ENCODE measurements at regions not wholly inside any gene's neighbourhood (a gene's known extent, or its start where the extent isn't known, plus 50 kb on each side); places are given as distances from the start of the nearest gene placed in this dataset.
A peak's percentile ranks its signal among the peaks of the same experiment; 100 is the strongest.

- DNase-seq (ENCODE audit: low spot score), result peak; percentile 22
These were observed 110.9 kb upstream of the LPAR1 start for GRCh38 chr9:111149018-111149759.

DNA sequence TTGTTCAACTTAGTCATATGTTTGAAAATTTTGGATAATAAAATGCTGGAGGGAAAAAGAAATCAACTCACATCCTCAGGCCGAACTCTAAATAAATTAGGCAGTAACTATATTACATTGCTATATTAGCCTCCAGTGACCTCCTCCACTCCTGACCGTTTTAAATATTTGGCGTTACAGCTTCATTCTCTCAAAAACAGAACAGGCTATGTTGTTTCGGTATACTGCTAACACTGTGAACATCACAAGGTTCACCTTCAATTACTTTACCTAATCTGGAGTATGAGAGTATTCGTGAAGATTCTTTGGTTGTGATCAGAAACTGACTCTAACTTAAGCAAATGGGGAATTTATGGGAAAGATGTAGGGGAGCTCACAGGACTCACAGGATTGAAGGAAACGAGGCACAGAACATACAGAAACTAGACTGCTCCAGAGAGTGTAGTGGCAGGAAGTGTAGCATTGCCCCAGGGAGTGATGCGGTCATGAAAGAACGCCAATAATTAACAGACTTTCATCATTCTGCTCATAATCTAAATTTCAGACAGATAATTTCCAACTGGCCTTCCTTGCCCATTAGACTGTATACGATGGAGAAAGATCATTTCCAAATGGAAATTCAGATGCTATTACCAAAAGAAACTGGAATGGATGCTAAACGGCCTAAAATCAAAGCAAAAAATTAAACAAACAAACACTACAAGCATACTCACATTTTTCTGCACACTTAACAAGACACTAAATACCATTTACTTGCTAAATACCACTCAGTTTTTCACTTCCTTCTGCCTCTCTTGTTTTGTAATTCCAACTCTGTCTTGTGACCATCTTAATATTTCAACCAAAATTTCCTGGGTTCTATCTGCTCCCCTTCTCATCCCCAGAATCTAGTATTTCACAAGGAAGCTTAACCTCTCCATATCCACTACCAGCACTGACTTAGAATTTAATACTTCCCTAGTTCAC is 110.1 kb upstream of the LPAR1 start:
- DNase-seq (ENCODE audit: low spot score), result no peak

DNA sequence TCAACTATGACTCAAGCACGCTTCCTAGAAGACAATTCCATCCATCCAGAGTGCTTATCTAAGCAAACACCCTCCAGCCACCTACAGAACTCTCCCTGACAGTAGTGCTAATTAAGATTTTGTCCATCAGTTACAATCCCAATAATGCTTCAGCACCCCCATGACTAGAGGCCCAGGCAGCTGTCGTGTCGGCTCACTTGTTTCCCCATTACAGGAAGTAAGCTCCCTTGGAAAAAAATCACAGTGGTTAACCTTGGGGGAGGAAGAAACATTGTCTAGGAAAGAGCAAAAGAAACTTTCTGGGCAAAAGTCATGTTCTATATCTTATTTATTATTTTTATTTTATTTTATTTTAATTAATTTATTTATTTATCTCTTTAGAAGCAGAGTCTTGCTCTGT is 108.8 kb upstream of the LPAR1 start:
- DNase-seq (ENCODE audit: low spot score), result no peak

DNA sequence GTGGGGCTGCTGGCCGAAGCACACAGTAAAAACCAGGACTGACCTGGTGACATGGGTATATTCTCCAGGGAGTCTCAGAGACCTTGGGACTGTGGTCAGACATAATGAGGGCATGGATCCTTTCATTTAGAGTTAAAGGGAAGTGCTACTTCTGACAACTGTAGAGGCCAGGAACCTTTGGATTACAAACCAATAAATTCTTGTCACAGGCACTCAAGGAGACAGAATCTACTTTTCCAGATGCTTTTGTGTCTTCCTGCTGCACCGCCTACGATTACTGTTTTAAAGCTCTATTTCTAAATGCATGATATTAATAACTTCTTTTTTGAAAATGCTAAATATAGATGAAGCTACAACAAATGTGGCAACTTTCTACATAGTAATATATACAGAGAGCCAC is 106.5 kb upstream of the LPAR1 start:
- no peak for DNase-seq (ENCODE audit: low spot score)

GRCh38 chr9:111136180-111136579 is 97.9 kb upstream of the LPAR1 start:
- DNase-seq (ENCODE audit: low spot score), result no peak

DNA sequence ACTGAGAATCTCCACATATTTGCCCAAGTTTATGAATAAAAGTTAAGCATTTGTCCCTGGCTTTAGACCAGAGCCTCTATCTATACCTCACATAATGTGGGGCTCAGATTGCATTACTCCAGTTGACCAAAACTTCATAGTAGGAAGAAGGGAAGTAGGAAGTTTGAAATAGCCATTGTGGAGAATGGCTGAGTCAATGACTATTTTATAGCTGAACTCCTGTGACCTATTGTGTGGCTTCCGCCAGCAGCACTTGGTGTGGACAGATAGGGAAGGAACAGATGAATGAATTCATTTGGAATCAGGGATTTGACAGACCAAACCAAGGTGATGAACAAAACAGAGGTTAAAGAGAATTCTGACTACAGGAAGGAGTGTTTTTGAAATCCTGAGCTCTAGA is 92.9 kb upstream of the LPAR1 start:
- DNase-seq (ENCODE audit: low spot score), result no peak

DNA sequence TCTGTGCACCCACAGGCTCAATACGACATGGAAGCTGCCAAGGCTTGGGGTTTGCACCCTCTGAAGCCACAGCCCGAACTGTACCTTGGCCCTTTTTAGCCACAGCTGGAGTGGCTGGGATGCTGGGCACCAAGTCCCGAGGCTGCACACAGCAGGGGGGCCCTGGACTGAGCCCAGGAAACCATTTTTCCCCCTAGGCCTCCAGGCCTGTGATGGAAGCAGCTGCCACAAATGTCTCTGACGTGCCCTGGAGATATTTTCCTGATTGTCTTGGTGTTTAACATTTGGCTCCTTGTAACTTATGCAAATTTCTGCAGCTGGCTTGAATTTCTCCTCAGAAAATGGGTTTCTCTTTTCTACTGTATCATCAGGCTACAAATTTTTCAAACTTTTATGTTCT is 82.3 kb upstream of the LPAR1 start:
- DNase-seq (ENCODE audit: low spot score), result no peak

- no peak for DNase-seq (ENCODE audit: low spot score)
These were observed 80.1 kb upstream of the LPAR1 start for GRCh38 chr9:111118256-111118948.

DNA sequence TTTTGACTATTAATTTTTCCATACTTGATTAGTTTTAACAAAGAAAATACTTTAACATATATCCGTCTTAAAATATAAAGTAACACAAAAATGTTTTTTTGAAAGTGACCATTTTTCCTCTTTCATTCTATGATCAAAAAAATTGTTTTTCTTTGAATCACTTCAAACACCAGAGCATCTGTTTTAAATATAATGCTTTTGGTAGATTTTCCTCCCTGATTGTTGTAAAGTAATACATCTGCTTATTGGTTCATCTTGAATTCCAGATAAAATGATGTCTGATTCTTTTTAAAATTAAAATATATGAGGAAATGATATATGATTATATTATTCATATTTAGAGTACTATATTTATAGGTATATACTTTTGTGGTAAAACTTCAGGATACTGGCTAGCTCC is 76.2 kb upstream of the LPAR1 start:
- DNase-seq (ENCODE audit: low spot score), result no peak

GRCh38 chr9:111113712-111114111 is 75.4 kb upstream of the LPAR1 start:
- DNase-seq (ENCODE audit: low spot score), result no peak

DNA sequence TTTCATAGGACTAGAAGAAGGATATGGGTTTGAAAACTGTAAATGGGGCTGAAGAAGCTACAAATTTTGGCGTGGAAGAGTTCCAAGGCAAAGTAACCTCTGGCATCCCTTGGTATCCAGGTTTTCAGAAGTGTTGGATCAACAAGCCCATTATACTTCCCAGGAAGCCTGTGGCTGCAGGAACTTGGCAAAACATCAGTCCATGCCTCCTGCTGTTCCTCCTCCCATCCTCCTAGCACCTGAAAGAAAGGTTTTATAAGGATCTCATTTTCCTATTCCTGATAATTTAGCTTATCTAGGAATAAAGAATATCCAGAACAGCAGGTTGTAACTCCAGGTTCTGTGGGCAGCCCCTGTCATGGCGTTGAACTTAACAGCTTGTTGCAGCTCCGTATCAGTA is 72.5 kb upstream of the LPAR1 start:
- no peak for DNase-seq (ENCODE audit: low spot score)

DNA sequence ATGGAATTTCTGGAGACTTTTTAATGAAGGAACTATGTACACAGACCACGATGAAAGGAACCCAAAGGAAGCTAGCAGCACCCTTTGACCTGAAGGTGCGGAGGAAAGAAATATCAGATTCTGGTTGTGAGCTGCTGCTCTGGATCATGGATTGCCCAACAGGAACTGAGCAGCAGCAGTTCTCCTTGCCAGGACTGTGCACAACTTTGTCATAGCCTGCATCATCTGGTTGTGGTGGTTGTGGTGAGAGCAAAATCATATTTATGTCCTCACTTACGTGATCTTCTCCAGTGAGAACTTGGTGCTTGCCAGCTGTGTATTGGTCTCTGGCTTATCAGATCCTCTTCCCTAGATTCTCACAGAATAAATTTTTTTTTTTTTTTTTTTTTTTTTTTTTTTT is 70.7 kb upstream of the LPAR1 start:
- no peak for DNase-seq (ENCODE audit: low spot score)

DNA sequence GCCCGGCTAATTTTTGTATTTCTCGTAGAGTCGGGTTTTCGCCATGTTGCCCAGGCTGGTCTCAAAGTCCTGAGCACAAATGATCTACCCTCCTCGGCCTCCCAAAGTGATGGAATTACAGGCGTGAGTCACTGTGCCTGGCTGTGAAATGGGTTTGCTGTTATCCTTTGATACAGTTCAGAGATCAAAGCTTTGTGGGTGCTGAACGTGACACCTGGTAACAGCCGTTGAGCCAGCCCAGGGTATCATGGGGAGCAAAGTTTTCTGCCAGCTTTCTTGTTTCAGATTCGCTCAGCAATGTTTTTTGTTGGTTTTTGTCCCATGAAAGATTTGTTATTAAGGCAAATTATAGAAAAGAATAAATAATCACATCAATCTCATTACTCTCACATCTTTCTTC is 68.9 kb upstream of the LPAR1 start:
- DNase-seq (ENCODE audit: low spot score), result no peak

- no peak for DNase-seq (ENCODE audit: low spot score)
These were observed 67.9 kb upstream of the LPAR1 start for GRCh38 chr9:111106202-111106601.

- no peak for DNase-seq (ENCODE audit: low spot score)
These were observed 64.7 kb upstream of the LPAR1 start for GRCh38 chr9:111102793-111103464.

DNA sequence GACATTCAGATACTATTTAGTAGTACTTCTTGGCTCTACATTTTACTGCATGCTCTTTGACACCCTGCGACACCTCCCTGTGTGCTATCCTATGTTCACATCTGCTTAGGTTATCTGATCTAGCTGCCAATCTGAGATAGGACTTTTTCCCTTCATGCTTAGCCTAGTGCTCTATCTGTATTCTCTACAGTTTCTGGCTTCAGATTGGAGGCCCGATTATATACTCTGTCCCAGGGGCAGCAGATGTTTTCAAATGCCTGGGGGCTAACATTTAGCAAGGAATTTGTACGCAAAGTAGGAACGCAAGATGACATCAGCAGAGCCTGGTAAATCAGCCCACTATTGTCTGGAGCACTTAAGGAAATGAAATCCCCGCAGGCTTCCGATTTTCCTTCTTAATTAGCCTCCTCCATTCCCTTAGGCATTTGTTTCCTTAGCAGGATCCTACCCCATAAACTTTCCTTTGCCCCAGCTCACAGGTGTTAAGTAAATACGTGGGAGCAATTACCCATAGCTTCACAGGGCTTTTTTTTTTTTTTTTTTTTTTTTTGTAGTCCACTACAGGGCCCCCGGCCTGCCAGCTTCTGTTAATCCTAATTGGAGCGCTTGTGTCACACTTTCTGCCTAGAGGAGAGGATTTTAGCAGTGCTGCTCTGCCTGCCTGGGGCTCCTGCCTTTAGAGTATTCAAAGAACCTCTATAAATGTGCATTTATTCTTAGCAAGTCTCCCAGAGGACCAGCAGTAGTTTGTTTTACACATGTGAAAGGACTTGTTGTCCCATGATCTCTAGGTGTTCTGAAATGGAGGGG is 61.1 kb upstream of the LPAR1 start:
- DNase-seq (ENCODE audit: low spot score), result no peak

DNA sequence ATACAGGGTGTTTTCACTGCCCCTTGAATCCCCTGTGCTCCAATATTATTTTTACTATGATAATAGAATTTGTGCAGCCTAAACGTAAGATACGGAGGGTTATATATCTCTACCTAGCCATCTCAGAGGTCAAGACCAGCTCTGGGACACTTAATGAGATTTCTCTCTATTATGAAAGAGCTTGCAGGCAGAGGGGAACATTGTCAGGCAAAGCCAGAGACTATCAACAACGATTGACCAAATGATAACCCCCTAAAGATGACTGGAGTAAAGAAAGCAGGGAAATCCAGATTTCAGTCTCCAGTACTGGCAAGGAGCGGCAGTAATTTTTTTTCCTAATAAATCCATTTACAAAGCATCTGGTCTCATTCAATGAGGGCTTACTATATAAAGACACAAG is 59.8 kb upstream of the LPAR1 start:
- no peak for DNase-seq (ENCODE audit: low spot score)

GRCh38 chr9:111096051-111096450 is 57.8 kb upstream of the LPAR1 start:
- DNase-seq (ENCODE audit: low spot score), result no peak

DNA sequence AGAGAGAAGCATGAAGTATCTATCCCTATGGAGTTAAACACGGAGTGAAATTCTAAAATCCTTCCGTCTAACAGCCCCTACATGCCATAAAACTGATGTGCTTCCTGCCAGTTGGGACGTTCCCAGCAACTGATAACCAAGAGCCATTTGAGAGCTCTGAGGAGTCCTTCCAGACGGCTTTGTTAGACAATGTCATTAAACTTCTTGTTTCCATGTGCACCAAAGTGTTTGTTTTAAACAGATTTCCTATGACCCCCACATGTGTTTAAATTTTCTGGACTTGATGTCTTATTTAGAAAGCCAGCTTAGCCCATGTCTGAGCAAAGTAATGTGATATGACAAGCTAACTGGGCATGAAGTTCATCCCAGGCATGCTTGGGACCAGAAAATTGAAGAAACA is 57.2 kb upstream of the LPAR1 start:
- DNase-seq (ENCODE audit: low spot score), result no peak

DNA sequence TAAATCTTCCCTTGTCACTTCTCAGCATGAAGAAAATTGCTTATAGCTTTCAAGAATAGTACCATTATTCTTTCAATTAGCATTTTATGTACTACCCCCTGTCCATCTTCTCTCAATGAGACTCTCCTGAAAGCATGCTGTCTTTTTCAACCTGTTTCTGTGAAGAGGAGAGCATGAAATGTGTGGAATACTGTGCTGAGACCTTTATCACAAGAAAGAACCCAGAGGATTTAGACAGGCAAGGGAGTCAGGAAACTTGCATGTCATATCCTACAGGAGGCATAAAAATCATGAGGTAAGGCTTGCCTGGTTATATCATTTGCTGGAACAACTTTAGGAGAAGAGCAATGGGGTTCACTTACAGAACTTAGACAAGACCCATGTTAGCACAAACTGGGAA is 56.7 kb upstream of the LPAR1 start:
- DNase-seq (ENCODE audit: low spot score), result no peak

GRCh38 chr9:111094433-111094924 is 56.2 kb upstream of the LPAR1 start:
- DNase-seq (ENCODE audit: low spot score), result no peak
